Effector CD8-positive, alpha-beta T cell (primary cell): ENCODE measurements at regions not wholly inside any gene's neighbourhood (a gene's known extent, or its start where the extent isn't known, plus 50 kb on each side); places are given as distances from the start of the nearest gene placed in this dataset.

Source experiments
- DNase-seq: peaks from one replicate; lab custom pipeline; 2025; lab: John Stamatoyannopoulos, UW

GRCh38 chr4:53920883-53921282, 143.5 kb downstream of the CHIC2 start:
- no peak for DNase-seq

GRCh38 chr4:53920116-53920515, 144.3 kb downstream of the CHIC2 start:
- no peak for DNase-seq

DNA sequence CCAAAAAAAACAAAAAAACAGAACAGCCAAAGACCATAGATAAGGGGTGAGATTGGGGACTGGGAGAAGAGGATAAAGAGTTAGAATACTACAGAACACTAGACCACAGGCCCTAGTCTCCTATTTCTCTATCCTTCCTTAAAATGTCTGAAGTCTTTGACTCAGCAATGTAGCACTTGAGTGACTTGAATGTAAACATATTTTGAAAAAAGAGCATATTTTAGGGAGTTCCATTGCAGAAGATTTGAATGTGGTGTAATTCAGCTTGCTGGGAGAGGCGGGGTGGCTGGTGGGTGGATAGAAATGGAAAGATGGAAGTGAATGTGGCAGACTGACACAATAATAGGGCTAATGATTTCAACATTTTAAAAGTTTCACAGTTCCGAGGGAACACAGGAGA, 144.9 kb downstream of the CHIC2 start:
- DNase-seq = no peak

DNA sequence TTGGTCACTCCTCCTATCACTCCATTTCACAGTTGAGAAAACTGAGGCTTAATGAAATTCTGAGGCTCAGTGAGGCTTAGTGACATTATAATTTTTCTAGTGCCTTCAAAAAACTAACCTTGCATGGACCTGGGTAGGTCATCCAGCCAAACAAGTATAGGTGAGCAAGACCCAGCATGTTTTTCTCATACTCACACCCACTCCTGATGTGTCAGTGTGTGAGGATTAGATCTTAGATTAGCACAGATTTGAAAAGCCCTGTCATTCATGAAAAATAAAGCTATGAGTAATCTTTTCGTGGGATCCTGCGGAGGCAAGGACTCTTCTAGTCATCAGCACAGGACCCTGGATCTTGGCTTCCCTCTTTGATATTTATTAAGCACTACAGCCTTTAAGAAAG, 146.7 kb downstream of the CHIC2 start:
- no peak for DNase-seq

GRCh38 chr4:53916431-53916889, 147.9 kb downstream of the CHIC2 start:
- no peak for DNase-seq

GRCh38 chr4:53914313-53915016, 149.9 kb downstream of the CHIC2 start:
- DNase-seq = no peak

GRCh38 chr4:53913771-53914170, 150.6 kb downstream of the CHIC2 start:
- no peak for DNase-seq

GRCh38 chr4:53912766-53913497, 151.5 kb downstream of the CHIC2 start:
- no peak for DNase-seq

DNA sequence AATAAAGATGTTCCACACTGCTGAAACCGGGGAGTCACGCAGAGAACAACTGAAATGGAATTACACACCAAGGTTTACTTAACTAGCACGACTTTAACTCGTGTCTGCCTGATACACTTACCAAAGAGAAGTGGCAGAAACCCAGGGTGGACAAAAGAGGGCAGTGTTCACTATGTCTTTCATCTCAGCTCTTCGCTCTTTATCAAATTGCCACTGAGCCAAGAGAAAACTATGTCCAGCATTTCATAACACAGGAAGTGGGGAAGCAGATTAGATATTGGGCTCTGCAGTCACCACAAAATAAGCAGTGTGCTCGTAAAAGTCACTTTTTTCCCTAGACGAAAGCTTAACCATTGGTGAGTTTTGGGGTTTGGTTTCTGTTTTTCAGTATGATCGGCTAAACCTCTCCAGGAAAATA, 155.7 kb downstream of the CHIC2 start:
- no peak for DNase-seq

- no peak for DNase-seq
These were observed 156.6 kb downstream of the CHIC2 start for GRCh38 chr4:53907772-53908171.

DNA sequence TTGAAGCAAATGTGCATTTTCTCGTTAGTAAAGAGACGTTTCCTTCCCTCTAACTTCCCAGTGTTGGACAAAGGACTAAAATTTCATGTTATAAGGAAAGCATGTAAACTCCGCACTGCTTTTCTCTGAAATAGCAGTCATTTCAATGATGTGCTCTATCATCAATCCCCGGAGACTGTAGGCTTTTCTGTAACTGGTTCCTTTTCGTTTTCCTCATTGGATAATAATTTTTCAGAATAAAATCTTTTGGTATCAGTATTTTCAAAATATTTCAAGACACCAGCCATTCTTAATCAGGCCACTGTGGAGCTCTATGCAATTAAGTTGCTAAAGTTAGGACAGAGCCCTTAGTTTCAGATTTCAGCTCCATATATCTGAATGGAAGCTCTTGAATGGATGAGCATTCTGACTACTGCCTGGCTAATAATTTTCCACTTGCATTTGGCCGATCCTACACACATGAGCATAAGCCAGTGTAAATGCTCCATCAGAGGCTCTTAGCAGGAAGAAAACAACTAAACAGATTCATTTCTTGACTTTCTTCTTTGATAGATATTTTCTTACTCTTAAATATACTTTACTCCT, 157.7 kb downstream of the CHIC2 start:
- DNase-seq = no peak

DNA sequence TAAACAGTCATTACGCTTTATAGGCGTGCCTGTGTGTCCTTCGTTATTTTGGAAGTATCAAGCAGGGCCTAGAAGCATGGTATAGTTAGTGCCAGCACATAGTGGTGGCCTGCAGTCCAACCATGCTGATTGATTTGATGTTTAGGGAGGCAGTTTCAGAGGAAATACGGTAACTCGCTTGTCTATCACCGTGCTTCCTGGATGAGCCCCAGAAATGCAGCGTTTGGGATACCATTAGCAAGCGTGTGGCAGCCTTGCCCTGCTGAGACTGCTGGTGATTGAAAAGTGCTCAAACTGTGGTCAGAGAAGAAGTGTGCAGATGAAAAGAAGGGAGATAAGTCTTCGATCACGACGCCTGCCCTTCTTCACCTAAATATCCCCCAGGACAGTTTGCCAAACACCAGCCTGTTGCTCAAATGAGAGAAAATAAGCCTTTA, 158.4 kb downstream of the CHIC2 start:
- no peak for DNase-seq

DNA sequence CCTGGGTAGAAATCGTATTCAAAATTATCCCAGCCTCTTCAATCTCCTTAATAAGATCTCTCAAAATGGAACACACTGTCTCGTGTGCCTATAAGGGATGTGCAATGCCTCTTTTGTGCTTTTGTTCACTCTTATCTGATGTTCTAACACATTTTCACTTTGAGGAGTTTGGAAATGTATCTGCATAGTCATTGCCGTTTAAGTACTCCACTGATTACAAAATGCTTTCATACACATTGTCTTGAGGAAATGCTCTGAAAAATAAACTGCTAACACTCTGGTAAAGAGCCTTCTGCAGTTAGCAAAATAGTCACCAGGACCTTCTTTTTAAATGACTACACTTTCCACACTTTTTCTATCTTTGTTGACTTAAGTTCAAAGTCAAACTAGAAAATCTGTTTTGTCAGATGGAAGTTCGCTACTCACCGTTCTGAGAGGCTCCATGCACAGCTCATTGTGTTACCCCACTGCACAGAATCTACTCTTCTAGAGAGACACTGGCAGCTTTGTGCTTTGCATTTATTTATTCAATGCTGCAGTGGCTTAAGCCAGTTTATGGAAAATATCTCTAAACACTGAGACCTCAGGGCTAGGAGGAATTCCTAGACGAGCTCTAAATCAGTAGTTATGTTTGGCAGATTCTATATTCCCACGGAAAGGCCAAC, 159.0 kb downstream of the CHIC2 start:
- DNase-seq = no peak

DNA sequence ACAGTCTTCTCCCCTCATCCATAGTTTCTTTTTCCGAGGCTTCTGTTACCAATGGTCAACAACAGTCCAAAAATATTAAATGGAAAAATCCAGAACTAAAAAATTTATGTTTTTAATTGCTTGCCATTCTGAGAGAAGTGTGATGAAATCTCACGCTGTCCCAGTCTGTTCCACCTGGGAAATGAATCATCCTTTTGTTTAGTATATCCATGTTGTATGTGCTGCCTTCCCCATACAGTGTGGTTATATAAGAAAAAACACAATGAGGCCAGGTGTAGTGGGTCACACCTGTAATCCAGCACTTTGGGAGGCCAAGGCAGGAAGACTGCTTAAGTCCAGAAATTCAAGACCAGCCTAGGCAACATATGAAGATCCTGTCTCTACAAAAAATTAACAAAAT, 161.6 kb downstream of the CHIC2 start:
- DNase-seq = no peak

DNA sequence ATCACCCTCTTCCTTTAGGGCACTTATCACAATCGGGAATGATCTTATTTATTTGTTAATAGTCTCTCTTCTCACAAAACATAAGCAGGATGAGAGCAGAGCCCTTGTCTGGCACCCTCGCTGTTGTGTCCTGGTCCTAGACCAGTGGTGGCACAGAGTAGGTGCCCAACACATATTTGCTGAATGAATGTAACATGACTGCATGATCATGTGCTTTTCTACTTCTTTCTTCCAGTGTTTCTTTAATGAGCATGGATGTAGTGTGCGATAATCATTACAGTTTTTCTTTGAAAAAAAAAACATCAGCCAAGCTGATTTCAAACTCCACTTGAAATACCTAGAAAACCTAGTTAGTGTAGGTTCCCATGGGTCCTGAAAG, 164.1 kb downstream of the CHIC2 start:
- no peak for DNase-seq

DNA sequence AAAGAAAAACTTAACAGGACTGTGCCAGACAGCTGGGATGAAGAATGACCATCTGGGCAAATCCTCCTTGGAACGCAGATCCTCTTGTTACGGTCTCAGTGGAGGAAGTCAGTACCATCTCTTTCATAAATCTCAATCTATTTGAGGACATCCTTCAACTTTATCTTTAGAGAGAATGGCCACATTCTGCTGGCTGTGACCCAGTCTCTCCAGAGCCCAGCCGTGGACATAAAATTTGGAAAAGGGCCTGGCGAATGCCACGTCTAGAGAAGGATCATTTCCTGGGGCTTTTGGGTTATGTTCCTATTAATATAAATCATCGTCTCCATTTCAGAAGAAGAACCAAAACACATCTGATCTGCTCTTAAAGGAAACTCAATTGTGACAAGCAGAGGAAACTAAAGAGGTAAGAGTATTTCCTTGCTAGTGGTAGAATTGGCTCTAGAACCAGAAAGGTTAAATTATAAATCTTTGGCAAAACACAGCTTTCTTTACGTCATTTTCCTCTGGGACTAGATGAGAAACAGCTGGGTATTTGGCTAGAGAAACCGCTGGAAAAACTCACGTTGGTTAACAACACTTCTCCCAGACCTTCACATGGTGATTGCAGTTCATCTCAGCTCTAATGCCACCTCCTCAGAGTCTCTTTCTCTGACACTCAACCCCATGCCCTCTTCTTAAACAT, 164.7 kb downstream of the CHIC2 start:
- no peak for DNase-seq

DNA sequence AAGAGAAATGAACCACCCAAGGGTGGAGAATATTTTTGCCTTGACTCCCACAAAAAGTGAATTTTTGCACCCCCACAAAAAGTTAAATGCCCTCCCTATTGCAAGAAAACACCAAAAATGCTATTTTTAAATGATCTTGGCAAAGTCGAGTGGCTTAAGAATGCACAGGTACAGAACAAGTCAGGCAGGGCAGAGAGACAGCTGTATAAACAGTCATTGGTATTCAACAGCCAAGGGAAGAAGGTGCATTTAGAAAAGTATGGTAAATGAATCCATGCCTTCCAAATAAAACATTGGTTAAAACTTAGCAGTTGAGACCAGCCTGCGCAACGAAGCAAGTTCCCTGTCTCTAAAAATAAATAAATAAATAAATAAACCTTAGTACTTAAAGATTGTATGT, 169.3 kb downstream of the CHIC2 start:
- DNase-seq = no peak

DNA sequence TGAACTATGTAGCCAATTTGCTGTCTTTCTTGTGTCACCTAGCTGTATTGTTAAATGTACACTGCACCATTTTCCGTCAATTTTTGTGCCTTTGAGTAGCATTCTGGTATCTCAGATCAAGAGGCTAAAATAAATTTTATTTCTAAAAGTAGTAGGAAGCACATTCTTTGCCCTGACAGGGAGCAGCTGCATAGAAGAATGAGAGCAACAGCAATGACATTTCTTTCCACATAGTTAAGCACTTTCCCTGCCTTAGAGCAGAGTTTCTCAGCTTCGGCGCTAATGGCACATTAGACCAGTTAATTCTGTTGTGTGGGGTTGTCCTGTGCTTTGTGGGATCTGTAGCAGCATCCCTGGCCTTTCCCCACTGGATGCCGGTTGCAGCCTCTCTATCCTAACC, 173.9 kb downstream of the CHIC2 start:
- no peak for DNase-seq

- no peak for DNase-seq
These were observed 174.9 kb downstream of the CHIC2 start for GRCh38 chr4:53889326-53890055.

GRCh38 chr4:53886090-53886489, 178.3 kb downstream of the CHIC2 start:
- DNase-seq = no peak

- DNase-seq = no peak
These were observed 178.7 kb downstream of the CHIC2 start for GRCh38 chr4:53885668-53886067.
